ENCODE measurements at regions not wholly inside any gene's neighbourhood (a gene's known extent, or its start where the extent isn't known, plus 50 kb on each side); places are given as distances from the start of the nearest gene placed in this dataset.

DNA sequence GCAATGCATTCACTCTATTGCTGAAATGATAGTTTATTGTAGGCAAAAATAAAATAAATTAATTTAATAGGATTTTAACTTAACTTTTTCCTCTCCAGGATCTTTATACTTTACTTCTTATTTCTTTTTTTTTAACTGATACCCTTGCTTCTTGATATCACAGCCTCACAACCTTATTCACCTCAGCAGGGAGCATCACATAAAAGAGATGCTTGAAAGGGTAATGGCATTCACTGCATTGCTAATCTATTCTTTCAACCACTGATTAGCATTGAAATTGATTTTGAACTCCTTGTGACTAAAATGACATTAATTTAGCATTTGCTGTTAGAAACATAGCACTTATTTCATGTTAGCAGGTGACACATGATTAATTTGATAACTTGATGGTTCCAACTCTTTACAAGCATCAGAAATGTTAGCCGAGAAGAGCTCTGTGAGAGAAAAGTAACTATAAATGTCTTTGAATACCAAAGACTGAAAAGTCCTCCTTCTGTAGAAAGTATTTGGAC lies 689.5 kb upstream of the MGAT4C start:
- TF ChIP-seq ZNF274 (IDR thresholded peaks at IDR 0.05; ENCODE audit: low read depth, low read length) (no peak), YY1 (IDR thresholded peaks at IDR 0.05; ENCODE audit: insufficient read depth, insufficient read length) (no peak)
